ENCODE measurements at regions not wholly inside any gene's neighbourhood (a gene's known extent, or its start where the extent isn't known, plus 50 kb on each side); places are given as distances from the start of the nearest gene placed in this dataset.

DNA sequence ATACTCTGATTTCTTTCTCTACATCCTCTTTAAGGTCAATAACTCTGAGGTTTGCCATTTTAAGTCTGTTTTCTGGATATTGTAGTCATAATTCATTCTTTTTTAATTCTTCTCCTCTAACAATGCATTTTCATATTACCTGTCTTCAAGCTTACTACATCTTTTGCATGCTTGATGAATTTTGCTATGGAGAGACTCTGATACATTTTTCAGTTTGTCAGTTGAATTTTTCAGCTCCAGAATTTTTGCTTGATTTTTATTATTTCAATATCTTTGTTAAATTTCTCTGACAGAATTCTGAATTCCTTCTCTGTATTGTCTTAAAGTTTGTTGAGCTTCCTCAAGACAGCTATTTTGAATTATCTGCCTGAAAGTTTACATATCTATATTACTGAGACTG lies 159.8 kb upstream of the ST8SIA4 start:
- TF ChIP-seq, protein P1, sequence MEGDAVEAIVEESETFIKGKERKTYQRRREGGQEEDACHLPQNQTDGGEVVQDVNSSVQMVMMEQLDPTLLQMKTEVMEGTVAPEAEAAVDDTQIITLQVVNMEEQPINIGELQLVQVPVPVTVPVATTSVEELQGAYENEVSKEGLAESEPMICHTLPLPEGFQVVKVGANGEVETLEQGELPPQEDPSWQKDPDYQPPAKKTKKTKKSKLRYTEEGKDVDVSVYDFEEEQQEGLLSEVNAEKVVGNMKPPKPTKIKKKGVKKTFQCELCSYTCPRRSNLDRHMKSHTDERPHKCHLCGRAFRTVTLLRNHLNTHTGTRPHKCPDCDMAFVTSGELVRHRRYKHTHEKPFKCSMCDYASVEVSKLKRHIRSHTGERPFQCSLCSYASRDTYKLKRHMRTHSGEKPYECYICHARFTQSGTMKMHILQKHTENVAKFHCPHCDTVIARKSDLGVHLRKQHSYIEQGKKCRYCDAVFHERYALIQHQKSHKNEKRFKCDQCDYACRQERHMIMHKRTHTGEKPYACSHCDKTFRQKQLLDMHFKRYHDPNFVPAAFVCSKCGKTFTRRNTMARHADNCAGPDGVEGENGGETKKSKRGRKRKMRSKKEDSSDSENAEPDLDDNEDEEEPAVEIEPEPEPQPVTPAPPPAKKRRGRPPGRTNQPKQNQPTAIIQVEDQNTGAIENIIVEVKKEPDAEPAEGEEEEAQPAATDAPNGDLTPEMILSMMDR (IDR thresholded peaks at IDR 0.05) = no peak
- TF ChIP-seq POLR2A (IDR thresholded peaks at IDR 0.05) = no peak
